HepG2 (cell line): ENCODE measurements at regions not wholly inside any gene's neighbourhood (a gene's known extent, or its start where the extent isn't known, plus 50 kb on each side); places are given as distances from the start of the nearest gene placed in this dataset.

Experiments used
- CBX5 ChIP-seq: sonication (generic); formaldehyde crosslinking; IDR thresholded peaks from 2 replicates; pipeline ENCODE4 v1.4.0; 2020; ENCODE audit warnings: missing genetic modification reagents, borderline replicate concordance
- CTCF ChIP-seq: sonication (generic); formaldehyde crosslinking; IDR thresholded peaks from 2 replicates; pipeline ENCODE4 v1.5.0; 2020; ENCODE audit warnings: mild to moderate bottlenecking, missing genetic modification reagents, moderate library complexity
- KLF16 ChIP-seq, 2 experiments: sonication (generic) in 1 of 2; formaldehyde crosslinking in 1 of 2; IDR thresholded peaks; 2 replicates each; pipeline versions ENCODE4 v1.6.1 to v1.8.0; 2016 to 2023; ENCODE audit warnings: missing genetic modification reagents in 2 of 2, missing compliant biosample characterization in 1 of 2
- POLR2AphosphoS2 ChIP-seq: IDR thresholded peaks from 2 replicates; pipeline ENCODE4 v1.6.1; 2011; ENCODE audit warnings: low read depth, low read length, improper control_type of control experiment
- RBM39 ChIP-seq: fragments of 200-400 bp; formaldehyde crosslinking; IDR thresholded peaks from one replicate; pipeline ENCODE4 v1.6.1; 2018; ENCODE audit warnings: antibody characterized with exemption, mild to moderate bottlenecking, low read depth, low read length; ENCODE audit not compliant: poor library complexity, severe bottlenecking
- RFX5 ChIP-seq: IDR thresholded peaks from 2 replicates; pipeline ENCODE4 v1.6.1; 2011; ENCODE audit warnings: low read depth, low read length, improper control_type of control experiment
- SIN3A ChIP-seq: IDR thresholded peaks from 2 replicates; pipeline ENCODE4 v1.6.1; 2011; ENCODE audit warnings: low read depth, mild to moderate bottlenecking, control low read depth, low read length, borderline replicate concordance
- SNRNP70 ChIP-seq: fragments of 200-400 bp; formaldehyde crosslinking; IDR thresholded peaks from 2 replicates; pipeline ENCODE4 v1.6.1; 2017; ENCODE audit warnings: mild to moderate bottlenecking, low read depth, low read length, moderate library complexity
- TOPORS ChIP-seq: sonication (generic); formaldehyde crosslinking; IDR thresholded peaks from 2 replicates; pipeline ENCODE4 v1.8.0; 2023; ENCODE audit warnings: mild to moderate bottlenecking, missing genetic modification reagents
- ZBTB7A ChIP-seq: sonication (generic); formaldehyde crosslinking; IDR thresholded peaks from 2 replicates; pipeline ENCODE4 v1.8.0; 2022; ENCODE audit warnings: mild to moderate bottlenecking, missing genetic modification reagents
- ZBTB8A ChIP-seq: sonication (generic); formaldehyde crosslinking; IDR thresholded peaks from 2 replicates; pipeline ENCODE4 v1.4.0; 2020; ENCODE audit warnings: mild to moderate bottlenecking, low read depth, missing genetic modification reagents, borderline replicate concordance
- ZFP37 ChIP-seq: sonication (generic); formaldehyde crosslinking; IDR thresholded peaks from 2 replicates; pipeline ENCODE4 v1.4.0; 2020; ENCODE audit warnings: missing genetic modification reagents, borderline replicate concordance
- ZMYM2 ChIP-seq: sonication (generic); formaldehyde crosslinking; IDR thresholded peaks from 2 replicates; pipeline ENCODE4 v1.8.0; 2022; ENCODE audit warnings: mild to moderate bottlenecking, missing genetic modification reagents
- TF ChIP-seq, protein P1 (sequence below): sonication (generic); formaldehyde crosslinking; IDR thresholded peaks from 2 replicates; pipeline ENCODE4 v1.4.0; 2020; ENCODE audit warnings: missing genetic modification reagents

GRCh38 chr5:12019306-12019705 lies 115.1 kb upstream of the CTNND2 start:
- no peak for TF ChIP-seq CTCF
- TF ChIP-seq CBX5 (CRISPR knock-in tag), result no peak
- TF ChIP-seq ZBTB7A (CRISPR knock-in tag), result no peak
- no peak for TF ChIP-seq ZFP37 (CRISPR knock-in tag)
- TF ChIP-seq ZMYM2 (CRISPR knock-in tag), result no peak
- TF ChIP-seq ZBTB8A, result no peak
- no peak for TF ChIP-seq KLF16 (CRISPR knock-in tag; IDR thresholded peaks at IDR 0.05)
- no peak for TF ChIP-seq SIN3A
- TF ChIP-seq, protein P1, sequence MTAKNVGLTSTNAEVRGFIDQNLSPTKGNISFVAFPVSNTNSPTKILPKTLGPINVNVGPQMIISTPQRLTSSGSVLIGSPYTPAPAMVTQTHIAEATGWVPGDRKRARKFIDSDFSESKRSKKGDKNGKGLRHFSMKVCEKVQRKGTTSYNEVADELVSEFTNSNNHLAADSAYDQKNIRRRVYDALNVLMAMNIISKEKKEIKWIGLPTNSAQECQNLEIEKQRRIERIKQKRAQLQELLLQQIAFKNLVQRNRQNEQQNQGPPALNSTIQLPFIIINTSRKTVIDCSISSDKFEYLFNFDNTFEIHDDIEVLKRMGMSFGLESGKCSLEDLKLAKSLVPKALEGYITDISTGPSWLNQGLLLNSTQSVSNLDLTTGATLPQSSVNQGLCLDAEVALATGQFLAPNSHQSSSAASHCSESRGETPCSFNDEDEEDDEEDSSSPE (CRISPR knock-in tag), result no peak
- no peak for TF ChIP-seq TOPORS
- TF ChIP-seq RBM39, result no peak
- no peak for TF ChIP-seq SNRNP70
- no peak for TF ChIP-seq POLR2AphosphoS2
- no peak for TF ChIP-seq RFX5
